CD4-positive, alpha-beta T cell treated with Interleukin-4 for 1 hour (primary cell): ENCODE measurements at regions not wholly inside any gene's neighbourhood (a gene's known extent, or its start where the extent isn't known, plus 50 kb on each side); places are given as distances from the start of the nearest gene placed in this dataset.

Experiments used
- DNase-seq, 2 donors: peaks; one replicate each; pipeline ENCODE4 v3.0.0-alpha.2; 2020 to 2022

DNA sequence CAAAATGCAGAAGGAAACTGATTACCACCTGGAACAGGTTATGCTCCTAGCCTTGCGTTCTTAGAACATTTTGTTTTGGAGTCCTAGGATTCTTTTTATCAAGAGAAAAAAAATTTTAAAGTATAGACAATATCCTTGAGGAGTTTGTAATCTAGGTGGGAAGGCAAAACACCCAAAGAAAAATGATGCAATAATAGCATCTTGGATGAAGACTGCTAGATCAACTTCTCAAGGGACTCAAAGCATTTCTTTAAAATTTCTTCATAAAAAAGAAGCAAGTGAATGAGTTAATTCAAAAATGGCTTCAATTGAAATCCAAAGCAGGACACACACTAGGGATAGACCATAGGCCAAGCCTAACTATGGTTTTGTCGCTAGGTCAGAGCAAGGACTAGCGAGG lies 515.8 kb upstream of the ZFHX3 start:
- no peak for DNase-seq

- DNase-seq: no peak
Measured at GRCh38 chr16:73560497-73560896, 512.6 kb upstream of the ZFHX3 start.

- DNase-seq: no peak
Measured at GRCh38 chr16:73558219-73558618, 510.3 kb upstream of the ZFHX3 start.

DNA sequence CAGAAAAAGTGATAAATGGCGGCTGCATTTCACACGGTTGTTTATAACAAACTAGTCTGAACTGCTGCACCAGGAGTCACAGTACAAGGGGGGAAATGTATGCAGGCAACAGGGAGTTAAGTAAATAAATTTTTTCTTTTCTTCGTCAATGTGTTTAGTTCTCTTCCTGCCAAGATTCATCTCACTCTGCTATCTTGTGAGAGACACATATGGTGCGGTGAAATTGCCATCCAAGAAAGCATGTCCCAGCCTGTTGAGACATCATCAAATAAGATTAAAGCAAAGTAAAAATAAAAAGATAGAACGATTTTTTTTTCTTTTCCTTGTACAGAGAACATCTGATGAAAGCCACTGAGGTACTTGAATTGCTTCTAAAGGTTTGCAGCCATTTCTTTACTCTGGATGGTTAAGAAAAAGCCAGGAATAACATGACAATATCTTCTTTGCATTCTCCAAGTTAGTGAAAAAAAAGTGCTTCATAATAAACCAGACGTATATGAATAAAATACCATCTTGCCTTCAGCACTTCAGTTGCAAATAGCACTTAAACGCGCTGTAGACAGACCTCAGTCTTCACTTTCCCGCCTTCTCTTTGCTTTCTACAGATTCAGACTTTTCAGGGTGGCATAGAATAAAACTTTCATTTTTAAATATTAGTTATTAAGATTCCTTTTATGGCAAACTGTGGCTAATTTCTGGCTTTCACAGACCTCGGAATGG lies 506.2 kb upstream of the ZFHX3 start:
- DNase-seq: no peak

DNA sequence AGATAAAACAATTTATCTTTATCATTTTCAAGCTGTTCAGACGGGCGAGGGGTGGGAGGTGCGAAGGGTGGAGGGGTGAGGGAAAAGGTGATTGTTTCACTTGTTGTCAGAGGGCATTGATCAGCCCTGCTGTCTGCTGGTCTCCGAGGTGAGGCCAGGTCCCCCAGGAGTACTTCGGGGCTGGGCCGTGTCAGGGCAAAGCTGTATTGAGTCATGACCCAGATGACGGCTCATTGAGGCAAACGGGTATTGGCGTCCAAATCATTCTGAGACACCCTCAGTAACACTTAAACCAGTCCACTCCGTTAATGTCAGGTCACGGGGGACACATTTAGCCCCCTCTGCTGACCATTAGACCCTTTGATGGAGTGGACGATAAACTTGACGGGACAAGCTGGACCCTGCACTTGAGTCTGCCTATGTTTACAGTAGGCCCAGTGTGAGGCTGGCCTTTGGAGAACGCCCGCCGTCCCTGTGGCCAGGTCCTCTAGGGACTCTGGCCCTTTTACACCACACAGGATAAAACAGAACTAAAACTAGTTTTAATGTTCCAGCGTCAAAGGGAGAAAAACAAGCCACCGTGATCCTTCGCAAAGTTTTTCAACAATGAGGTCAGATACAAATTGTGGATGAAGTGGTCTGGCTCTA lies 502.2 kb upstream of the ZFHX3 start:
- DNase-seq: no peak

DNA sequence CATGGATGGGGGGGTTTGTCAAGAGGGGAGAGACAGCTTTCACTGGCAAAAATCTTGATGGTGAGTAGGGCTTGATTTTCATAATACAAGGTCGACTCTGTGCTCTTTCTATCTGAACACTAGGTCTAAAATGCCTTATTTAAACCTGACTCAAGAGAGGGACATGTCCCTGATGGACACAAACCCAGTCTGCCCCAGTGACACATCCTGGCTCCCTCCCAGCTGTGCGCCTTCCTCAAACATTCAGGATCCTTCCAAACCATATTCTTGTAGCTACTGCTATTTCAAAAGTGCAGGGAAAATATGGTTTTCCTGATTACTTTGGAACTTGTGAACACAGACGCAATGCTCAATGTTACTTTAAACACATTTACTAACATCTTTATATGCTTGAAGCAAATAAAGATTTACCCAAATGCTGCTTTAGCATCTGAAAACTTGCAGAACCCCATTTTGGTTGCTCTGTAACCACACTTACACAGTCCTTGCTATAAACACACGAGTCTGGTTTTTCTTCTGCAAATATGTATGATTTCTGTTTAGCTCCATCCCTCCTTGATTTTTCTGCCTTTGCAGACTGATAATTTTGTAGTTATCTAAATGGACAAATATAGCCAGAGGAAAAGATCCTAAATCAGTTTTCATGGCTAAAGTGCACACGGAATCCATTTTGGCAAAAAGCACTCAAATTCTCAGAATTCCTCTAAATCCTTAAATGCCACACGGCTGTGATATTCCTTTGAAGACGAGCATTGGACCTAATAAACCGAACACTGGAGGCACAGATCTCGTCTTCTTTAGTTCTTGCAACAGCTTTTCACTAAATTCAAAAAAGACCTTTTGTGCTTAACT lies 499.9 kb upstream of the ZFHX3 start:
- DNase-seq: no peak

- DNase-seq: no peak
Measured at GRCh38 chr16:73546341-73546845, 498.5 kb upstream of the ZFHX3 start.

DNA sequence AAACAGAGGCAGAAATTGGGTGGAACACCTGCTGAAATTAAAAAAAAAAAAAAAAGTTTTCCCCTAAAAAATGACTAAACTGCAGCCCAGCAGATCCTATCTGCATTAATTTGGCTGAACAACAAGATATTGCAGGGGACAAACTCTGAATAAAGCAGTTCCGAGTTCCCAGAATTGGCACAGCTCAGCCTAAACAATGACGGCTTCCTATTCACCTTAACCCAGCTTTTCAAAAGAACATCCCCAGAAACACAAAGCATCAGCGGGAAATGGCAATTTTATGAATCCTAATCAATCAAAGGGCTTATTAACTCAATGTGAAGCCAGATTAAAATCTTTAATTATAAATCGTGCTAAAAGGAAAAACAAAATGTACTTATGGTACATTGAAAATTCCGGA lies 497.8 kb upstream of the ZFHX3 start:
- DNase-seq: no peak

- no peak for DNase-seq
Measured at GRCh38 chr16:73545290-73545689, 497.4 kb upstream of the ZFHX3 start.

GRCh38 chr16:73544826-73545225 lies 496.9 kb upstream of the ZFHX3 start:
- DNase-seq: no peak

DNA sequence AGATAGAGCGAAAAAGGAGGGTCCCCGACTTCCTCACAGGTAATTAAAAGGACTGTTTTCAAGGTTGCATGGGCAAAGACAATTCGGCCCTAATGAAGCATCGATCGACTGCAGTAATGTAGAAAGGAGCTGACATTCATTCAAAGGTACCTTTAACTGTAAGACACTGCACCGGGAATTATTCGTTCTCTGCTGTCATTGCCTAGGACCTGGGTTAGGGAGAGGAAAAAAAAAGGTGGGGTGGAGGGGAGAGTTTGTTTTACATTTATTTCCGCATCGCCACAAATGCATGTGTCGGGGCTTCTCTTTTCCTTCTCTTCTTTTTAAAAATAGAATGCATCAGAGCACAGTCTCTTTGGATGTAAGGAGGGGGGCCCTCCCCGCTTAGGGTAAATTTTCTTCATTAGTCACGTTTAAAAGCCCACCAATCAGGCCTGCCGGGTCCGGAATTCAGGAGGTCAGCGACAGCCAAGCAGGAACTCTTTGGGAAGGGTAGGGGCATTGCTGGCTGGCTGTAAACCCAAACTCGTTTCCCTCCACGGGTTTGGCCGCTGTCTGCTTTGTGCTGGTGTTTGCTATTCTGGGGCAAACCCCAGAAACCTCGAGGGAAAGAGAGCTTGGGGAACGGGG lies 496.2 kb upstream of the ZFHX3 start:
- no peak for DNase-seq

DNA sequence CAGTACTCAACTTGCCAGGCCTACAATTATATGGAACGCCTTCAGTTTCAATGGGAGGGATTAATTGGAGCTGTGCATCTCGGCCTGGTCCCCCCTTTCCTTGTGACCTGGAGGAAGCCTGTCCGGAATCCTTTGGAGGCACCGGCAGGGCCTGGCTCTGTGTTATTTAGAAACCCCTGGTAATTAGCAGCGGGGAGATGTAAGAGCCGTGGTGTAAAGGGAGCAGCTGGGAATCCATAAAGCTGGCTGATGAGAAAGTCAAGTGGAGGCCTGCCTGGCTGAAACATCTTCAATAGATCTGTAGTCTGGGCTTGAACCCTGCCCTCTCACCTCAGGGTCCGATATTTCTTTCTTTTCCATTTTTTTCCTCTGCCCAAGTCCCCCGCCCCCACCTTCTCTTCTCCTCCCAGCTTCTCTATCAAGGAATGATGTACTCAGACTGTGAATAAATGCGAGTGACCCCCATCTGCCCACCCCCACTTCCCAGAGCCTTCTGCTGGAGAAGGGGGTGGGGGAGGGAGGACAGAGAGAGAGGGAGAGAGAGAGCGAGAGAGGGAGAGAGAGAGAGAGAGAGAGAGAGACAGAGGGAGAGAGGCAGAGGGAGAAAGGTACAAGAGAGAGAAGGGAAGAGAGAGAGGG lies 495.5 kb upstream of the ZFHX3 start:
- no peak for DNase-seq

- DNase-seq: no peak
Measured at GRCh38 chr16:73542885-73543284, 495.0 kb upstream of the ZFHX3 start.

GRCh38 chr16:73537921-73538320 lies 490.0 kb upstream of the ZFHX3 start:
- DNase-seq: no peak

DNA sequence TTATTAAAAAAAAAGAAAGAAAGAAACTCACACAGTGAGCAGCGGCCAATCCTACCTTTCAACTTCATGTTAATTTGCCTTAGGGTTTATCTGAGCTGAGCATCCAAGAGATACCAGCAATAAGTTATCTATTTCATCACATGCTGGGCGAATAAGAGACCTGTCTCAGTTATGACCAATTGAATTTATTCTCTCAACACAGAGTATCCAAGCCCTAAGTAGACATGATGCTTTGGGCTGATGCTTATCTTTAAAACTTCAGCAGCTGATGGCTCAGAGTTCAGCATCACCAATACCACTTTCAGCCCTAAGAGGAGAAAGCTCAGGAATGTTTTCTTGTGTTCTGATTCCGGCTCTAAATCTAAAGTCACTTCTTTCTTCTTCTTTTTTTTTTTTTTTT lies 489.0 kb upstream of the ZFHX3 start:
- DNase-seq: no peak

GRCh38 chr16:73531021-73531420 lies 483.1 kb upstream of the ZFHX3 start:
- no peak for DNase-seq

DNA sequence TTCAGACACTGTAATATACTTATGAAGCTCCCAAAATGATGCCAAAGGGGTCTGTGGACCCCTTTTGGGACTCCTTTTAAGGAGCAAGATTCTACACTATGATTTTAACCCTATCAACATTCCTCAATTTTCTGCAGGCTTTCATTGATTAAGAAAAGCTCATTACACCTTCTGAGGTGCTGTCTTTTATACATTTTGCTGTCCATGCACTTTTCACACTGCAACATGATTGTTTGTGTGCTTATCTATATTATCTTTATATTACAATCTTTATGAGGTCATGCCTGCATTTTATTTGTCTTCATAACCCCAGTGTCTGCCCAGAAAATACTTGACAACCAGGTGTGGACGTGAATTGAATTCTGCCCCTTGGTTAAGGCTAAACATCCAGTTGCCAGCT lies 482.6 kb upstream of the ZFHX3 start:
- DNase-seq: no peak

DNA sequence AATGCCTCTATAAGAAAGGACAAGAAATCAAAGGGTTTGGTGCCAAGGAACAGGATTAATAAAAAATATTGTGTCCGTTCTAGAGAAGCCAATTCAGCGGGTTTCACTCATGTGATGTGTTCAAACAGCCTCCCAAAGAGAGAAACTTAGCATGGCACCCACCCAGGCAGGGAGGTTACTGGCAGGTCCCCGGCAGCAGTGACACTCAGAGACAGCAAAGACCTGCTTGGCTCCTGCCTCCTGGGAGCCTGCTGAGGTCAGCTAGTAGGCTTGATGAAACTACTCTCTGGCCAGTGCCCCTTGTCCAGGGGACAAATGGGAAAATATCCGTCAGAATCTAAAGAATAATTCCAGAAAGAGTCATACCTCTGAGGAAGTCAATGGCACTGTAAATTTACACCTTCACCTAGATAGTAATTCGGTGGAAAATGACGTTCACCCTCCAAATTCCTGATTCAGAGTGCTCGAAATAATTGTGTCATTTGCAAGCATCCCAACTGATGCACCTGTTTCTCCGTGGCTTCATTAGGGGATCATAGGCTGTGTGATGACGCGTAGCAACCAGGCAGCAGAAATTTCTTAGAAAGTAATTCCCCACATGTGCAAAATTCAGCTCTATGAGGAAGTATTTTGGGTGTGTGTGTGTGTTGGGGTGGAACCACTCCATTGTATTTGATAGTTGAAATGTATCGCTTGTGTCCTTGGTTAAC lies 481.5 kb upstream of the ZFHX3 start:
- DNase-seq: no peak

DNA sequence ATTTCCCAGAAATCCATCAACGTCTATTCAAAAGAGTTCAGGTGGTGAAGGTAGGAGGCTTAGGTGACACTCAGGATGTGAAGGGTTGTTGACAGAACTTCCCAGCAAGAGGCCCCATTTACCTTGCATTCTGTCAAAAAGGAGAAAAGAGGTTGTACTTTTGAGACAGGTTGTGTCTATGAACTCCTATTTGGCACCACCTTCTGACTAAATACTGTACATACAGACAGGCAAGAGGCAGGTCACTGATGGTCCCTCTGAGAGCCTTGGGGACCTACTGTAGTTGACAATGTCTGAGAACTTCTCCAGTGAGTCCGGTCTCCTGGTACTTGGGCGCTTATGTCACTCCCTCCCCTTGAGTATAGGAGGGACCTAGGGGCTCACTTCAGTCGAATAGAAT lies 479.3 kb upstream of the ZFHX3 start:
- no peak for DNase-seq

GRCh38 chr16:73526011-73526804 lies 478.3 kb upstream of the ZFHX3 start:
- DNase-seq: no peak

DNA sequence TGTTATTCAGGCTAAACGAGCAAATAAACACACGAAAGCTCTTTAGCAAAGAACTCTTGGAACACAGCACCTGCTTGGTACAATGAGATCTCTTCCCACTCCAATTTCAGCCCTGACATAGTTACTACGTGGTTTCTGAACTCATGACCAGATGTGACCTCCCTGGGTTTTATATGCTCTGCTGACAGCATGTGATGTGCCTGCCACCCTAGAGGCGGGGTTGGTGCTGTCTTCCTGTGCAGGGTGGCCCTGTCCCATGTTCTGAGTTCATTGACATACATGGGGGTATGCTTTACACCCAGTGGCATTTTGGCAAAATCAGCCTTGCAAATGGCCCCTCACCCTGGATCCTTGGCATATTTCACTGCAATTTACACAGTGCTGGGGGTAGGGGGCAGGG lies 475.3 kb upstream of the ZFHX3 start:
- no peak for DNase-seq
